ENCODE measurements at regions not wholly inside any gene's neighbourhood (a gene's known extent, or its start where the extent isn't known, plus 50 kb on each side); places are given as distances from the start of the nearest gene placed in this dataset.

DNA sequence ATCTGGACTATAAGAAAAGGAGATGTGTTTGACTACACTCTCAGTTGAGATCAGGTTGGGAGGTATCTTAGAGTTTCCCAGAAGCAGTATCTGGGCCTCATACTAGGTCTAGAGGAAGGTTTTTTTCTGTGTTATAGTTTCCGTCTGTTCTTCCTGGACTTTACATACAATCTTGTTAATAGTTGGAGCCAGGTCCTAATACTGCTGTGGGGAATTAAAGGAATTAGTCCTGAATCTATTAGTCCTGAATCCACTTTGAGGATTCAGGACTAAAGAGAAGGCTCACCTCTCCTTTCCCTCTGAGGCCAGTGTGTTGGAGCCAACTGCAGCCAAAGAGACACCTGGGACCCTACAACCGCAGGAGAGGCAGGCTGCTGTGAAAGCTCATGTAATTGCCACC, 445.7 kb upstream of the CLINT1 start:
- Mint-ChIP-seq H3K4me1 (no peaks in the 10 kb centered on the region), H3K9me3 (no peaks in the 10 kb centered on the region), H3K27ac (no peak overlapping the region), H3K27me3 (no peaks in the 10 kb centered on the region), H3K4me3 (no peak overlapping the region), H3K36me3 (no peaks in the 10 kb centered on the region)
- ATAC-seq: no peak

DNA sequence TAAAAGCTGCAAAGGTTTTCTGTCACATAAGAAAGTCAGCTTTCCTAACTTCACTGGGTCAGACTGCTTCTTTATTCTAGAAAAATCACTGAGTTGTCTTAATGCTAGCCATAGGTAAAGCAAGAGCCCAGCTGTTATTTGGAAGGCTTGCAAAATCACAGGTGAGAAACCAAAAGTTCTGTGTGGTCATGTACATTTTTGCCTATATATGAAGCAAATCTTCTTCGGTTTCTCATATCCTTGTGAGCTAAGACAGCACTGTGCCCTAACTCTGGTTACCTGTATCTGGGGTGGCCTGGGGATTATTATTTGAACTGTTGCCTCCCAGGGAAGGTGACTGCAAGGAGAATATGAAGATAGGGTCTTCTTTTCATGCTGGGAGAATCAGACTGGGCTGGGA, 444.9 kb upstream of the CLINT1 start:
- H3K36me3 Mint-ChIP-seq: no peaks in the 10 kb centered on the region

DNA sequence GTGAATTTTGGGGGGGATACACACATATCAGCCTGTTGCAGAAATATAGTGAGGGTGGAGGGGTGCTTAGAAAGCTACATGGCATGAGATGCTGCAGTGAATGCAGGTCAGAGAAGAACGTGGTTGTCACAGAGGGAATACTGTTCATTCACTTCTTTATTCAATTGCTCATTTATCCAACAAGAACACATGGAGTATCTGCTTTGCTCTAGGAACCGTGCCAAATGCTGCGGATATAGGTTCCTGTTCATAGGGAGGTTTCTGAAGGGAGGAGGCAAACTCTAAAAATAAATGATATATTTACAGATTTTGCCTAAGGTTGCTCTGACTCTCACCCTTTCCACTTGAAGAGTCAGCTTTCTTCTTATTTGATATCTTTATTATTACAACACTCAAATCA, 444.3 kb upstream of the CLINT1 start:
- no peaks in the 10 kb centered on the region for H3K36me3 Mint-ChIP-seq
- H3K4me1 Mint-ChIP-seq: no peaks in the 10 kb centered on the region
- no peaks in the 10 kb centered on the region for H3K9me3 Mint-ChIP-seq
- no peak overlapping the region for H3K4me3 Mint-ChIP-seq
- no peaks in the 10 kb centered on the region for H3K27me3 Mint-ChIP-seq
- no peak for ATAC-seq
- H3K27ac Mint-ChIP-seq: no peak overlapping the region

More for the DNA sequence above, 444.9 kb upstream of the CLINT1 start:
- H3K27me3 Mint-ChIP-seq: no peaks in the 10 kb centered on the region
- no peaks in the 10 kb centered on the region for H3K4me1 Mint-ChIP-seq
- no peak overlapping the region for H3K27ac Mint-ChIP-seq
- no peak overlapping the region for H3K4me3 Mint-ChIP-seq
- H3K9me3 Mint-ChIP-seq: no peaks in the 10 kb centered on the region
- ATAC-seq: no peak

GRCh38 chr5:158302029-158302428, 443.1 kb upstream of the CLINT1 start:
- peaks cover 2% of the 10 kb centered on the region for H3K9me3 Mint-ChIP-seq
- H3K36me3 Mint-ChIP-seq: peaks cover 3% of the 10 kb centered on the region
- no peak overlapping the region for H3K27ac Mint-ChIP-seq
- no peaks in the 10 kb centered on the region for H3K27me3 Mint-ChIP-seq
- H3K4me1 Mint-ChIP-seq: no peaks in the 10 kb centered on the region
- no peak for ATAC-seq
- H3K4me3 Mint-ChIP-seq: no peak overlapping the region

- Mint-ChIP-seq H3K36me3 (peaks cover 10% of the 10 kb centered on the region), H3K4me3 (no peak overlapping the region), H3K4me1 (no peaks in the 10 kb centered on the region), H3K27ac (no peak overlapping the region), H3K27me3 (no peaks in the 10 kb centered on the region), H3K9me3 (peaks cover 6% of the 10 kb centered on the region)
- ATAC-seq: no peak
These were observed 442.2 kb upstream of the CLINT1 start for GRCh38 chr5:158301186-158301585.

DNA sequence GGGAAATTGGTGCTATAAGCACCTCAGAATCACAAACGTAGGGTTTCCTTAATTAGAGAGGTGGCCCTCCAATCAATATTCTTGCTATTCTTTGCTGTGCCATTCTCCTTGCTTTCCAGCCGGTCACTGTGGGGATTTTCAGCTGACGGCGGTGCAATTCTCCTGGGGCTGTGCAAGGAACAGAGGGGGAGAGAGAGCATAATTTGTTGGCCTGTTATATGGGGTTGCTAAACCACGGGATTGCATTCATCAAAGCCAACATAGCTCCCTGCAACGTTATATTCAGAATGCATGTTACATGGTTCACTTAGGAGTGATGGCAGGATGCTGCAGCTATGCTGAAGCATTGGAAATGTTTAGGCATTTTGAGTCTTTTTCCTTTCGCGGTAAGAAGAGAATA, 441.3 kb upstream of the CLINT1 start:
- Mint-ChIP-seq H3K36me3 (peaks cover 10% of the 10 kb centered on the region), H3K27ac (no peak overlapping the region), H3K9me3 (peaks cover 6% of the 10 kb centered on the region), H3K4me3 (no peak overlapping the region), H3K4me1 (no peaks in the 10 kb centered on the region), H3K27me3 (no peaks in the 10 kb centered on the region)
- ATAC-seq: no peak

- Mint-ChIP-seq H3K9me3 (peaks cover 9% of the 10 kb centered on the region), H3K4me1 (no peaks in the 10 kb centered on the region), H3K27ac (no peak overlapping the region), H3K27me3 (no peaks in the 10 kb centered on the region), H3K36me3 (peaks cover 10% of the 10 kb centered on the region), H3K4me3 (no peak overlapping the region)
- no peak for ATAC-seq
These were observed 438.1 kb upstream of the CLINT1 start for GRCh38 chr5:158297002-158297527.

- Mint-ChIP-seq H3K4me3 (no peak overlapping the region), H3K4me1 (no peaks in the 10 kb centered on the region), H3K9me3 (peaks cover 9% of the 10 kb centered on the region), H3K27me3 (no peaks in the 10 kb centered on the region), H3K27ac (no peak overlapping the region), H3K36me3 (peaks cover 10% of the 10 kb centered on the region)
- no peak for ATAC-seq
These were observed 435.8 kb upstream of the CLINT1 start for GRCh38 chr5:158294701-158295100.

DNA sequence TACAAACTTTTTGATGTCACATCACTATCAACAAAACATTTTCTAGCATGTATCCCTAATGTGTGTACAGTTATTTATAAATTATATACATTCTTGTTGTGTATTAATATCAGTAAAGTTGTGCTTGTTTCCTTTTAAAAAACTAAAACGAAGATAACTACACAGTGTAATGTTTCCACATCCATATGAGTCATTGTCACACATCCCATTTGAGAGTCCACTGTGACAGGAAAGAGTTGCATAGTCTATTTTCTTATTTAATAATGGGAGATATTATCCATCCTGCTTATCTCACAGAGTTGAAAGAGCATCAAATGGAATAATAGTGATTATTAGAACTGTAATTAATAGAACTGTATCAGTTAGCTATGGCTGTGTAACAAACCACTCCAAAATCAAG, 434.0 kb upstream of the CLINT1 start:
- Mint-ChIP-seq H3K27me3 (no peaks in the 10 kb centered on the region), H3K4me1 (no peaks in the 10 kb centered on the region), H3K27ac (no peak overlapping the region), H3K4me3 (no peak overlapping the region), H3K36me3 (peaks cover 10% of the 10 kb centered on the region), H3K9me3 (peaks cover 9% of the 10 kb centered on the region)
- no peak for ATAC-seq

DNA sequence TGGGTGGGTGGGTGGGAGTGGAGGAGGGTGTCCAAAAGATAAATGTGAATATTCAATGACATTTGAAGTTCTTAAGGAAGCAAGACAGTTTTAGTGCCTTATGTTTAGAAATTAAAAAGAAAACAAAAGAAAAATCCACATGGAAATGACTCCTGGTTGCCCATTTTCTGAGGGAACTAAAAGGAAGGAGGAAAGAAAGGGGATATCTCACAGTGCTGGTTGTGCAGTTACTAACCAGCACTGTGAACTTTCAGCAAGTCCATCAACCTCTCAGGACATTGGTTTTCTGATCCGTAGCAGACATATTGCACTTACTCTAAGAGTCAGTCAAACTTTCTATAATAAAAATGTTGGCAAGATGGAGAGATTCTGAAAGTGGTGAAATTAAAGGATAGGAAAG, 431.0 kb upstream of the CLINT1 start:
- Mint-ChIP-seq H3K27ac (no peak overlapping the region), H3K27me3 (no peaks in the 10 kb centered on the region), H3K4me3 (no peak overlapping the region), H3K4me1 (no peaks in the 10 kb centered on the region), H3K36me3 (no peaks in the 10 kb centered on the region), H3K9me3 (peaks cover 3% of the 10 kb centered on the region)
- no peak for ATAC-seq

- H3K4me3 Mint-ChIP-seq: no peak overlapping the region
- H3K27ac Mint-ChIP-seq: no peak overlapping the region
- no peaks in the 10 kb centered on the region for H3K27me3 Mint-ChIP-seq
These were observed 429.3 kb upstream of the CLINT1 start for GRCh38 chr5:158288272-158288657.

GRCh38 chr5:158287643-158288271, 428.8 kb upstream of the CLINT1 start:
- Mint-ChIP-seq H3K36me3 (no peaks in the 10 kb centered on the region), H3K27me3 (no peaks in the 10 kb centered on the region), H3K27ac (no peak overlapping the region), H3K4me1 (no peaks in the 10 kb centered on the region), H3K9me3 (no peaks in the 10 kb centered on the region), H3K4me3 (no peak overlapping the region)
- no peak for ATAC-seq

More at GRCh38 chr5:158288272-158288657, 429.3 kb upstream of the CLINT1 start:
- no peaks in the 10 kb centered on the region for H3K4me1 Mint-ChIP-seq
- no peaks in the 10 kb centered on the region for H3K36me3 Mint-ChIP-seq
- ATAC-seq: no peak
- peaks cover under 1% of the 10 kb centered on the region for H3K9me3 Mint-ChIP-seq

GRCh38 chr5:158286827-158287226, 427.9 kb upstream of the CLINT1 start:
- H3K4me1 Mint-ChIP-seq: no peaks in the 10 kb centered on the region
- H3K27me3 Mint-ChIP-seq: no peaks in the 10 kb centered on the region
- no peaks in the 10 kb centered on the region for H3K36me3 Mint-ChIP-seq

DNA sequence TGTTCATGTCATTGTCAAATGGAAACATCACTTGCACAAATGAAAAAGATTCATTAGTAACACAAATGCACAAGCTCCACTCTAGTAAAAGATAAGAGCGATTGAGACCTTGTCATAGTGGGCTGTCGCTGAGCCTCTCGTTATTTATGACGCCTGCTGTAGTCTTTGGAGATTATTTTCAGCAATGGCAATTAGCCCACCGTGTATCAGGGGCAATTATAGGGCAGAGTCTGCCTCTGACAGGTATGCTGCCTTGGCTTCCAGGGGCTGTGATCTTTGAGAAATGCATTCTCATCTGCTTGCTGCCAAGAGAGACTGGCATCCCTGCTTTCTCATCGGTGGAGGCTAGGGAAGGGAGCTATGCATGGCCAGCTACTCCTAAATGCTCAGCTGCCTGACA, 426.8 kb upstream of the CLINT1 start:
- no peaks in the 10 kb centered on the region for H3K4me1 Mint-ChIP-seq
- H3K4me3 Mint-ChIP-seq: no peak overlapping the region

More at GRCh38 chr5:158286827-158287226, 427.9 kb upstream of the CLINT1 start:
- no peak overlapping the region for H3K27ac Mint-ChIP-seq
- ATAC-seq: no peak
- H3K9me3 Mint-ChIP-seq: no peaks in the 10 kb centered on the region
- H3K4me3 Mint-ChIP-seq: no peak overlapping the region

GRCh38 chr5:158284242-158284641, 425.3 kb upstream of the CLINT1 start:
- no peak overlapping the region for H3K4me3 Mint-ChIP-seq
- H3K27ac Mint-ChIP-seq: no peak overlapping the region
- no peaks in the 10 kb centered on the region for H3K36me3 Mint-ChIP-seq
- H3K9me3 Mint-ChIP-seq: no peaks in the 10 kb centered on the region
- no peaks in the 10 kb centered on the region for H3K27me3 Mint-ChIP-seq
- no peak for ATAC-seq
- no peaks in the 10 kb centered on the region for H3K4me1 Mint-ChIP-seq

More for the DNA sequence above, 426.8 kb upstream of the CLINT1 start:
- H3K27me3 Mint-ChIP-seq: no peaks in the 10 kb centered on the region
- H3K9me3 Mint-ChIP-seq: no peaks in the 10 kb centered on the region
- ATAC-seq: no peak
- no peak overlapping the region for H3K27ac Mint-ChIP-seq
- H3K36me3 Mint-ChIP-seq: no peaks in the 10 kb centered on the region

GRCh38 chr5:158283397-158283796, 424.5 kb upstream of the CLINT1 start:
- H3K4me3 Mint-ChIP-seq: no peak overlapping the region
- H3K4me1 Mint-ChIP-seq: no peaks in the 10 kb centered on the region
- H3K27me3 Mint-ChIP-seq: no peaks in the 10 kb centered on the region
- ATAC-seq: no peak
- H3K27ac Mint-ChIP-seq: no peak overlapping the region
- H3K36me3 Mint-ChIP-seq: no peaks in the 10 kb centered on the region
- H3K9me3 Mint-ChIP-seq: no peaks in the 10 kb centered on the region

Data from stimulated activated memory B cell treated with anti-CD40 and anti-IgM and Interleukin-4, amounts not matched to agents 10 μg/mL and 1 μg/mL and 100 μg/mL, for 72 hours (primary cell).